SK-N-MC (cell line): ENCODE measurements at regions not wholly inside any gene's neighbourhood (a gene's known extent, or its start where the extent isn't known, plus 50 kb on each side); places are given as distances from the start of the nearest gene placed in this dataset.

ENCODE experiments used
- EZH2 ChIP-seq: fragments of 200-600 bp; sonication (generic); IDR thresholded peaks from one replicate; pipeline ENCODE4 v1.6.1; 2017; ENCODE audit warnings: antibody characterized with exemption
- POLR2AphosphoS5 ChIP-seq: IDR thresholded peaks from 2 replicates; pipeline ENCODE4 v1.6.1; 2012; ENCODE audit warnings: mild to moderate bottlenecking, low read depth, low read length, borderline replicate concordance

GRCh38 chr20:22182148-22182547 lies 402.2 kb downstream of the FOXA2 start:
- TF ChIP-seq EZH2: no peak
- TF ChIP-seq POLR2AphosphoS5: no peak
